ENCODE measurements at regions not wholly inside any gene's neighbourhood (a gene's known extent, or its start where the extent isn't known, plus 50 kb on each side); places are given as distances from the start of the nearest gene placed in this dataset.

GRCh38 chr3:195003006-195003892, 267.7 kb downstream of the XXYLT1 start:
- FAIRE-seq (no peak), DNase-seq (ENCODE audit: low spot score in 2 of 2) (no peak)

- DNase-seq (ENCODE audit: low spot score in 2 of 2) (no peak), FAIRE-seq (no peak)
These were observed 267.1 kb downstream of the XXYLT1 start for GRCh38 chr3:195003893-195004289.

GRCh38 chr3:195004512-195005250, 266.3 kb downstream of the XXYLT1 start:
- DNase-seq (ENCODE audit: low spot score in 2 of 2) (no peak), FAIRE-seq (no peak)

GRCh38 chr3:195005251-195005620, 265.7 kb downstream of the XXYLT1 start:
- DNase-seq (ENCODE audit: low spot score in 2 of 2) (no peak), FAIRE-seq (no peak)

GRCh38 chr3:195005759-195006510, 265.0 kb downstream of the XXYLT1 start:
- no peak for FAIRE-seq
- DNase-seq (ENCODE audit: low spot score in 2 of 2), result no peak

DNA sequence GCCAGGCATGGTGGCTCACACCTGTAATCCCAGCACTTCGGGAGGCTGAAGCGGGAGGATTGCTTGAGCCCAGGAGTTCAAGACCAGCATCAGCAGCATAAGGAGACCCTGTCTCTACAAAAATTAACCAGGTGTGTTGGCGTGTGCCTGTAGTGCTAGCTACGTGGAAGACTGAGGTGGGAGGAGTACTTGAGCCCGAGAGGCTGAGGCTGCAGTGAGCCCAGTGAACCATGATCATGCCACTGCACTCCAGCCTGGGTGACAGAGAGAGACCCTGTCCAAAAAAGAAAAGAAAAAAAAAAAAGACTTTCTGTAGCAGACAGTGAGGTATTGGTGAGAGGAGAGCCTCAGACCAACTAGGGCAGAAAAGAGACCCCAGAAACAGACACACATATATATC, 263.8 kb downstream of the XXYLT1 start:
- FAIRE-seq, result no peak
- DNase-seq (ENCODE audit: low spot score in 2 of 2), result no peak

DNA sequence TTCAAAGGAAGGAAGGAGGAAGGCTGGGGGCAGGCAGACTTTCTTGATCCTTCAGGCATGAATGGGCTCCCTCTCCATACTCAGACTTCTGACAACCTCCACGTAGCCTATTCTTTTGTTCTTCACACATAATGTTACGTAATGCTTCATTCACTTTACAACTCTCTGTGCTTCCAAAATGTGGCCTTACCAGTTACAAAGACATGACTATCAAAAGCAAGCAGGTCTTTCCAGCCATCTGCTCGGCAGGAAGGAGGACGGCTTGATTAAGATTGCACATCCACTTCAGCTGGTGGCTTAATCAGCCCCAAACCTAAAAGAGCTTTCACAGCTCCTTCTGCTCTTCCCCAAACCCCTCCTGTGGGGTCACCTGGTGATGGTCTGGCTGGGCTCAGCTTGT, 263.2 kb downstream of the XXYLT1 start:
- no peak for FAIRE-seq
- DNase-seq (ENCODE audit: low spot score in 2 of 2), result no peak

DNA sequence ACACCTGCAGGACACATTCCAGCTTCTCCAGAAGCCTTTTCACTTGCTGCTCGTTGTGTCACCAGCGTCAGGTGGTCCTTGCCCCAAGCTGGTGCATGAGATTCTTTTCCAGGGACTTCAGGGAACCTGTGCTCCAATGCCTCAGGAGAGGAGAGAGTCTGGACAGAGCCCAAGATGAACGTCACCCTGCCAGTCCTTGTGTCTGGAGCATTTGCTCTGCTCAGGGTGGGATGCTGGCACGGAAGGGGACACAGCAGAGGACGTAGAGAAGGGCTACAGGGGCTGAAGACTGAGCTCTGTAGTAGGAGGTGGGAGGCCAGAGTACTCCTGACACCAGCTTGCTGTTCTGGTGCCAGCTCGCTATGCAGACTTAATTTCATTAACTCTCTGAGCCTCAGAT, 262.1 kb downstream of the XXYLT1 start:
- FAIRE-seq (no peak), DNase-seq (ENCODE audit: low spot score in 2 of 2) (no peak)

DNA sequence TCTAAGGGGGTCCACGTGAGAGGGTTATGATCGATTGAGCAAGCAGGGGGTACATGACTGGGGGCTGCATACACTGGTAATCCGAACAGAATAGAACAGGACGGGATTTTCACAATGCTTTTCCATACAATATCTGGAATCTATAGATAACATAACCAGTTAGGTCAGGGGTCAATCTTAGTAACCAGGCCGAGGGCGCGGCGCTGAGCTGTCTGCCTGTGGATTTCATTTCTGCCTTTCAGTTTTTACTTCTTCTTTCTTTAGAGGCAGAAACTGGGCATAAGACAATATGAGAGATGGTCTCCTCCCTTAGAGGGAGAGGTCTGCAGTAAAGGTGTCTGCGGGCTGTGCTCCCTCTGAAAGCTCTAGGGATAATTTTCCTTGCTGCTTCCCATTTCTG, 261.3 kb downstream of the XXYLT1 start:
- FAIRE-seq, result no peak

DNA sequence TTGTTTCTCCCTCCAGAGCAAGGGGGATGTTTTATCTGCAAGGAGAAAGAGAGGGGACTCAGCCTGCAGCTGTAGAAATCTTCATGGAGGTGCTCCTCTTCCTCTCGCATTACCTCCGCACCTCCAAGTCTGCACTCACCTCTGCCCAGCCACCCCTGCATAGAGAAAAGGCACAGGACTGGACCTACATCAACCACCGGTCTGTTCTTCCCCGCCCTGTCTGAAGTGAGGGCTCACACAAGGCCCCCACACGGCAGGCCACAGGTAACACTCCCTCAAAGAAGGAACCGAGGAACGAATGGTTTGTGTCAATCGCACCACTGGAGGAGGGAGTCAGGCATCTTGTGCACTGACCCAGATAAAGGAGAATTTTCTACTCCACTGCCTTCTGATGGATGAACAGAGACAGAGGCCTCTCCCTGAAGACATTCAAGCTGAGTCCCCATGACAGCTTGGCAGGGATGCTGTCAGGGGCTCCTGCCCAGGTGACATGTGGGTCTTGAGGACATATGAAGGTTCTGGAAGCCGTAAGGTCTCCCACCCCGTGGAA, 260.3 kb downstream of the XXYLT1 start:
- DNase-seq (ENCODE audit: low spot score in 2 of 2), result no peak
- FAIRE-seq, result no peak

More for the DNA sequence above, 261.3 kb downstream of the XXYLT1 start:
- no peak for DNase-seq (ENCODE audit: low spot score in 2 of 2)

GRCh38 chr3:195011231-195011834, 259.6 kb downstream of the XXYLT1 start:
- no peak for FAIRE-seq

DNA sequence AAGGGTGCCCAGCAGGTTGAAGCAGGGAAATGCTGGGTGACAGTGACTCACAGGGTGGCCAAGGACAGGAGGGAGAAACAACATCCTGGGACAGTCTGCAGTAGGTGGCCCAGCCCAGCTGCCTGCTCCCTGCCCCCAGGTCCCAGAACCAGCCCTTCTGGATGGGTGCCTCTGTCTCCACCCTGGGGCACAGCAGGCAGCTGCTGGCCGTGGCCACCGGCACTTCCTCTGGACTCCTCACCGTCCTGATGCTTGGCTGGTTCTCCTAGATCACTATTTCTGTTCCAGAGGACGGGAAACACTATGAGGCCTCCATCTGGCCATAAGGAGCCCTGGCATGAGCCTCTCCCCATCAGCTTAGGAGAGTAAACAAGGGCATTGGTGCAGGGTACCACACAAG, 258.9 kb downstream of the XXYLT1 start:
- FAIRE-seq, result no peak
- no peak for DNase-seq (ENCODE audit: low spot score in 2 of 2)

More at GRCh38 chr3:195011231-195011834, 259.6 kb downstream of the XXYLT1 start:
- no peak for DNase-seq (ENCODE audit: low spot score in 2 of 2)

GRCh38 chr3:195012571-195012970, 258.4 kb downstream of the XXYLT1 start:
- FAIRE-seq (no peak), DNase-seq (ENCODE audit: low spot score in 2 of 2) (no peak)

- FAIRE-seq (no peak), DNase-seq (ENCODE audit: low spot score in 2 of 2) (no peak)
These were observed 257.3 kb downstream of the XXYLT1 start for GRCh38 chr3:195013411-195014361.

DNA sequence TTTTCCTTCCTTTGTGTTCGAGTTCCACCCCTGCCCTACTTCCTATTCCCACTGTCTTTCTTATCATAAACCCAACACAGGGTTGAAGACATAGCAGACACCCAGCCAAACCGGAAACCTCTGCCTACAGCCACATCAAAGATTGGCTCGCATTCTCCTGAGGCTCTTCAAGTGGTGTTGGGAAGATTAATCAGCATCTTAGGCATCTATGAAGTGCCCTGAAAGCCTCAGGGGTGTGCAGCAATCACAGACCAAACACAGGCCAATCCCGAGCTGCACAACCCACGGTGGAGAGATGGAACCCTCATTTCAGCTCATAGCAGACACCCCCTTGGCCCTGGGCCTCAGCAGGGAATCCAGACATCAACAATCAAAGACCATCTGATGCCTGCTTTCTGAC, 255.9 kb downstream of the XXYLT1 start:
- no peak for DNase-seq (ENCODE audit: low spot score in 2 of 2)
- no peak for FAIRE-seq

- no peak for FAIRE-seq
- DNase-seq (ENCODE audit: low spot score in 2 of 2), result no peak
These were observed 253.8 kb downstream of the XXYLT1 start for GRCh38 chr3:195017151-195017550.

Measured in frontal cortex (tissue), 3 donors.